Tibial nerve (tissue), 4 donors: ENCODE measurements at regions not wholly inside any gene's neighbourhood (a gene's known extent, or its start where the extent isn't known, plus 50 kb on each side); places are given as distances from the start of the nearest gene placed in this dataset.

ENCODE experiments used
- CTCF ChIP-seq, 5 experiments: fragments of 200-600 bp in 3 of 5; fragments of 450-650 bp in 2 of 5; sonication (generic) in 3 of 5; IDR thresholded peaks; one replicate each; pipeline ENCODE4 v1.5.1; 2016 to 2019; ENCODE audit warnings: antibody characterized with exemption in 5 of 5, mild to moderate bottlenecking in 3 of 5, moderate library complexity in 2 of 5
- EP300 ChIP-seq, 2 donors: sonication (generic); formaldehyde crosslinking; IDR thresholded peaks; one replicate each; pipeline ENCODE4 v1.6.1; 2017; ENCODE audit warnings: antibody characterized with exemption in 2 of 2, mild to moderate bottlenecking in 1 of 2
- POLR2A ChIP-seq, 2 donors: fragments of 450-650 bp; IDR thresholded peaks; one replicate each; pipeline ENCODE4 v1.6.1; 2017; ENCODE audit warnings: antibody characterized with exemption in 2 of 2, mild to moderate bottlenecking in 2 of 2, moderate library complexity in 2 of 2

- no peak for TF ChIP-seq CTCF (IDR thresholded peaks at IDR 0.05)
- no peak for TF ChIP-seq EP300 (IDR thresholded peaks at IDR 0.05)
- no peak for TF ChIP-seq POLR2A (IDR thresholded peaks at IDR 0.05)
Measured at GRCh38 chr19:27773318-27774094, 1439.4 kb downstream of the UQCRFS1 start.
